LNCaP clone FGC (cell line): ENCODE measurements at regions not wholly inside any gene's neighbourhood (a gene's known extent, or its start where the extent isn't known, plus 50 kb on each side); places are given as distances from the start of the nearest gene placed in this dataset.

ENCODE experiments used
- DNase-seq: peaks from one replicate; pipeline ENCODE4 v3.0.0-alpha.2; 2011; ENCODE audit warnings: low read depth
- H3K4me3 ChIP-seq: 2 replicates; pipeline ENCODE4 v1.5.1; 2011; ENCODE audit warnings: mild to moderate bottlenecking, low read depth, low read length, control low read depth
- CTCF ChIP-seq: IDR thresholded peaks from 2 replicates; pipeline ENCODE4 v1.5.1; 2012; ENCODE audit warnings: mild to moderate bottlenecking; ENCODE audit not compliant: control insufficient read depth, insufficient read depth; ENCODE audit errors: extremely low read depth

- no peak overlapping the region for H3K4me3 ChIP-seq
- no peak for TF ChIP-seq CTCF
- no peak for DNase-seq
Measured at GRCh38 chr1:192943108-192943507, 116.1 kb downstream of the UCHL5 start.

- DNase-seq: no peak
- no peak for TF ChIP-seq CTCF
- no peak overlapping the region for H3K4me3 ChIP-seq
Measured at GRCh38 chr1:192943522-192943921, 115.6 kb downstream of the UCHL5 start.

GRCh38 chr1:192945390-192946130, 113.6 kb downstream of the UCHL5 start:
- TF ChIP-seq CTCF: no peak
- DNase-seq: no peak
- no peak overlapping the region for H3K4me3 ChIP-seq

- H3K4me3 ChIP-seq: no peak overlapping the region
- no peak for TF ChIP-seq CTCF
- DNase-seq: no peak
Measured at GRCh38 chr1:192949783-192950182, 109.4 kb downstream of the UCHL5 start.

GRCh38 chr1:192950926-192951325, 108.2 kb downstream of the UCHL5 start:
- no peak for DNase-seq
- no peak overlapping the region for H3K4me3 ChIP-seq
- TF ChIP-seq CTCF: no peak

GRCh38 chr1:192951691-192952460, 107.3 kb downstream of the UCHL5 start:
- no peak for DNase-seq
- no peak for TF ChIP-seq CTCF
- H3K4me3 ChIP-seq: no peak overlapping the region

- DNase-seq: no peak
- no peak overlapping the region for H3K4me3 ChIP-seq
- TF ChIP-seq CTCF: no peak
Measured at GRCh38 chr1:192952646-192953045, 106.5 kb downstream of the UCHL5 start.
